Ascending aorta (tissue), 2 donors: ENCODE measurements at regions not wholly inside any gene's neighbourhood (a gene's known extent, or its start where the extent isn't known, plus 50 kb on each side); places are given as distances from the start of the nearest gene placed in this dataset.

Experiments
- DNase-seq, 2 donors: peaks; one replicate each; pipeline ENCODE4 v3.0.0-alpha.2; 2019; ENCODE audit warnings: low spot score in 2 of 2
- H3K27ac ChIP-seq, 2 donors: fragments of 200-600 bp; sonication (generic); one replicate each; pipeline ENCODE4 v1.5.1; 2016 to 2017; ENCODE audit warnings: mild to moderate bottlenecking in 1 of 2
- H3K27me3 ChIP-seq: fragments of 200-600 bp; sonication (generic); one replicate; pipeline ENCODE4 v1.5.1; 2017
- H3K36me3 ChIP-seq, 2 donors: fragments of 200-600 bp; sonication (generic); one replicate each; pipeline ENCODE4 v1.5.1; 2016
- H3K4me1 ChIP-seq, 2 donors: fragments of 200-600 bp; sonication (generic); one replicate each; pipeline ENCODE4 v1.5.1; 2016 to 2017; ENCODE audit warnings: mild to moderate bottlenecking in 1 of 2
- H3K4me3 ChIP-seq, 2 donors: fragments of 200-600 bp; sonication (generic); one replicate each; pipeline ENCODE4 v1.5.1; 2016 to 2017; ENCODE audit warnings: mild to moderate bottlenecking in 1 of 2
- H3K9me3 ChIP-seq, 2 donors: fragments of 200-600 bp; sonication (generic); one replicate each; pipeline ENCODE4 v1.5.1; 2016
- intact Hi-C: fragments of 100-400 bp; cut with DNase I; formaldehyde crosslinking; loops from one replicate; pipeline ENCODE4 v1.15.1; 2023
- TF ChIP-seq, protein P1 (sequence below), 3 experiments: fragments of 200-600 bp in 2 of 3; fragments of 450-650 bp in 1 of 3; sonication (generic) in 2 of 3; IDR thresholded peaks; one replicate each; pipeline ENCODE4 v1.5.1; 2016 to 2019; ENCODE audit warnings: antibody characterized with exemption in 3 of 3, mild to moderate bottlenecking in 1 of 3, moderate library complexity in 1 of 3

DNA sequence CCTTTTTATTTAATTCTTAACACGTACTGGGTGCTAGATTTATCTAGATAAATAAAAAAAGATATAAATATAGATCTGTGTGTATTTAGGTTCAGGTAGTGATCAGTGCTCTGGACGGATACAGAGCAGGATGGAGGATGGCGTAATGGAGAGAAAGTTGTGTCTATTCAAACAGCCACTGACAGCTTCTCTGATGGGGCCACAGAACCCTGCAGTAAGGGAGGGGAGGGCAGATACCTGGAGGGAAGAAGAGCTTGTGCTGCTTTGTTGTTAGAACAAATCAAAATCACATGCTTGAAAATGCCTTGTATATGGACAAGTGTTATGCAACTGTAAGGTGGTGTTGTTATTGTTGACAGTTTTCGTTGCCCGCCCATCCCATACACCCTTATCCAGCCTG is 170.2 kb downstream of the UTP18 start:
- no peak for DNase-seq
- no peak overlapping the region for H3K4me3 ChIP-seq
- no peaks in the 10 kb centered on the region for H3K9me3 ChIP-seq
- H3K27ac ChIP-seq: no peak overlapping the region
- no peaks in the 10 kb centered on the region for H3K27me3 ChIP-seq
- no peaks in the 10 kb centered on the region for H3K36me3 ChIP-seq
- intact Hi-C loops: no loop called here
- H3K4me1 ChIP-seq: no peaks in the 10 kb centered on the region
- TF ChIP-seq, protein P1, sequence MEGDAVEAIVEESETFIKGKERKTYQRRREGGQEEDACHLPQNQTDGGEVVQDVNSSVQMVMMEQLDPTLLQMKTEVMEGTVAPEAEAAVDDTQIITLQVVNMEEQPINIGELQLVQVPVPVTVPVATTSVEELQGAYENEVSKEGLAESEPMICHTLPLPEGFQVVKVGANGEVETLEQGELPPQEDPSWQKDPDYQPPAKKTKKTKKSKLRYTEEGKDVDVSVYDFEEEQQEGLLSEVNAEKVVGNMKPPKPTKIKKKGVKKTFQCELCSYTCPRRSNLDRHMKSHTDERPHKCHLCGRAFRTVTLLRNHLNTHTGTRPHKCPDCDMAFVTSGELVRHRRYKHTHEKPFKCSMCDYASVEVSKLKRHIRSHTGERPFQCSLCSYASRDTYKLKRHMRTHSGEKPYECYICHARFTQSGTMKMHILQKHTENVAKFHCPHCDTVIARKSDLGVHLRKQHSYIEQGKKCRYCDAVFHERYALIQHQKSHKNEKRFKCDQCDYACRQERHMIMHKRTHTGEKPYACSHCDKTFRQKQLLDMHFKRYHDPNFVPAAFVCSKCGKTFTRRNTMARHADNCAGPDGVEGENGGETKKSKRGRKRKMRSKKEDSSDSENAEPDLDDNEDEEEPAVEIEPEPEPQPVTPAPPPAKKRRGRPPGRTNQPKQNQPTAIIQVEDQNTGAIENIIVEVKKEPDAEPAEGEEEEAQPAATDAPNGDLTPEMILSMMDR (IDR thresholded peaks at IDR 0.05): no peak

DNA sequence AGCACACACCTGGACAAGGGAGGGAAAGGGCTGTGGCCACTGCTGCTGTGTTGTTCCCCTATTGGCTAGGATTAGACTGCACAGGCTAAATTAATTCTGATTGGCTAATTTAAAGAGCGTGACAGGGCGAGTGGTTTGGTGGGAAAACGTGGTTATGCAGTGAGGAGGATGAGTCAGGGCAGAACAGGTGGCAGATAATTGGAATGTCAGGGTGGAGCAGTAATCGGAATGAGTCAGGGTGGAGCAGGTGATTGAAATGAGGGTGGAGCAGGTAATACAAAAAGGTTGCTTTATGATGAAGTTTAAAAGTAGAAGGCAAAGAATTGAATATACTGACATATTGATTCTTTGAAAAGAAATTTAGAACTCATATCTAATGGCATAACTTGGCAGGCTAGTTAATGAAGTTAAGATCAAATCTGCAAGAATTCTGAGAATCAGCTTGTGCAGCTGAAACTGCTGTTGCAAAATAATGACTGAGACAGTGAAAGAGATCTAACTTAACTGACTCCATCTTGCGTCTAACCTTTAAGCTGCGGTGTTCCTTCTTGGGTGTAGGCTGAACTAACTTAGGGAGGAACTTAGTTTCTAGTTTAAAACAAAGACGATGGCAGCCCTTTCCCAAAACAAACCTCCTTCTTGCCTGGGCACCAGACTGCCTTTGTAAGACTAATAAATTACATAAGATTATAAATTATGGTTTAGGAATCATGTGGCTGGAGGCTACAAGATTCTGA is 174.3 kb downstream of the UTP18 start:
- H3K4me1 ChIP-seq: no peaks in the 10 kb centered on the region
- H3K9me3 ChIP-seq: no peaks in the 10 kb centered on the region
- TF ChIP-seq, protein P1 (IDR thresholded peaks at IDR 0.05): no peak
- H3K27me3 ChIP-seq: no peaks in the 10 kb centered on the region
- H3K27ac ChIP-seq: no peak overlapping the region
- no peaks in the 10 kb centered on the region for H3K36me3 ChIP-seq
- intact Hi-C loops: no loop called here
- DNase-seq: no peak
- H3K4me3 ChIP-seq: no peak overlapping the region

DNA sequence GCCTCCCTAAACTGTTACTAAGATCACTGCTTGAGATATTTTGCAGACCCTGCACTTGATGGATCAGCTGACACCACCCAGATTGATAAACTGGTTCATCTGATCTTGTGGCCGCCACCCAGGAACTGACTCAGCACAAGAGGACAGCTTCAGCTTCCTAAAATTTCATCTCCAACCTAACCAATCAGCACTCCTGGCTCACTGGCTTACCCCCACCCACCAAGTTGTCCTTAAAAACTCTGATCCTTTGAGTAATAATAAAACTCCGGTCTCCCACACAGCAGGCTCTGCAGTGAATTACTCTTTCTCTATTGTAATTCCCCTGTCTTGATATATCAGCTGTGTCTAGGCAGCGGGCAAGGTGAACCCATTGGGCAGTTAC is 174.8 kb downstream of the UTP18 start:
- TF ChIP-seq, protein P1 (IDR thresholded peaks at IDR 0.05): no peak
- no peaks in the 10 kb centered on the region for H3K27me3 ChIP-seq
- H3K9me3 ChIP-seq: no peaks in the 10 kb centered on the region
- no peak overlapping the region for H3K4me3 ChIP-seq
- no peak overlapping the region for H3K27ac ChIP-seq
- H3K36me3 ChIP-seq: no peaks in the 10 kb centered on the region
- DNase-seq: no peak
- intact Hi-C loops: no loop called here
- no peaks in the 10 kb centered on the region for H3K4me1 ChIP-seq

DNA sequence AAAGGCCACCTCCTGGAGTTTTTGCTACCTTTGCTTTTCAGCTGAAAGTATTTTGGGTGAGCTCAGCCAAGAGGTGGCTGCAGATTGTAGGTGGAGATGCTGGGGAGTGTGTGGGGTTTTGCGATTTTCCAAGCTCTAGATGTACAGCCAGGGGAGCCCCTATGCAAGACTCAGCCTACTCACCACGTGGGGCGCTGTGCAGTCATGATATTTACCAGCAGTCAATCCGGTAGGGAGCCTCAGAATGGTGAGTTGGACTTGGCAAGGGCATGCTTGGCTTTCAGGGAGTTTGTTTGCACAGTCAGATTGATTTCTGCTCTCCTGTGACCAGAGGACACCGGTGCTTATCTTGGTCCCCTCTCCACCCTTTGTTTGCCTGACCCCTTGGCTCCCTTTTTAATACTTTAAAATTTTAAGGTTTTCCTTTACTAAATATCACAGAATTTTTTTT is 175.3 kb downstream of the UTP18 start:
- TF ChIP-seq, protein P1 (IDR thresholded peaks at IDR 0.05): no peak
- H3K9me3 ChIP-seq: no peaks in the 10 kb centered on the region
- no peak overlapping the region for H3K4me3 ChIP-seq
- no peak for DNase-seq
- H3K4me1 ChIP-seq: no peaks in the 10 kb centered on the region
- no peaks in the 10 kb centered on the region for H3K27me3 ChIP-seq
- H3K36me3 ChIP-seq: no peaks in the 10 kb centered on the region
- no peak overlapping the region for H3K27ac ChIP-seq
- intact Hi-C loops: no loop called here

DNA sequence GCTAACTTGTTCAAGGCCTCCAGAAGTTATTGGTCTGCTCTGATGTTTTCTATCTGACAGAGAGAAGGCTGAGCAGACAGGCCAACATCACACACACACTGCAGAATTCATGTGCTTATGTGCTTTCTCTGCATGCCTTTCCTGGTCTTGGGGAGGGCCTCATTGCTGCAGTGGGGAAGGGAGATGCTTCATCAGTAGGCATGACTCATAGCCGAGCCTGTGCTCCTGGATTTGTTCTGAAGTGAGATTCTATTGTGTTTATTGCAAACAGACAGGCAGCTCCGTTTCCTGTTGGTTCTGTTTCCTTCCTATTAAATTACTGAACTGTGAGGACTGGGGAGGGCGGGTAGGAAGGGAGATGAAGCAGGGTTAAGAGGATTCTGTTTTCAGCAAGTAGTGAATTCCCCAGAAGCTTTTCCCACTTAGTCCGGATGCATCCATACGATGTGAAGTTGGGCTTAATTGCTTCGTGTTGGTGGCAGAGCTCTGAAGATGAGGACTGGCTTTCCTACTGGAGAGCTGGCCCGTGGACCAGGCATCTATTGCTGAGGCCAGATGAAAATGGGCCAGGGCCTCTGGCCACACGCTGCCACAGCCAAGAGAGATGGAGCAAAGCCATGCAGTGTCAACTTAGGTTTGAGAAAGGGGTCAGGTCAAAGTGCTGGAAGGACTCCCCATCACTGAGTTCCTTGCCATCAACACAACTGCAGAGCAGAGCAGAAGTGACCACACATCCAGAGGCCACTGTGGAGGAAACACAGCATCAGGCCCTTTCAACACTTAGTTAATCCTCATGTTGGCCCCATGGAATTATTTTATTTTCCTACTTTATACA is 179.3 kb downstream of the UTP18 start:
- H3K4me3 ChIP-seq: no peak overlapping the region
- H3K27ac ChIP-seq: no peak overlapping the region
- intact Hi-C loops: no loop called here
- H3K4me1 ChIP-seq: no peaks in the 10 kb centered on the region
- TF ChIP-seq, protein P1 (IDR thresholded peaks at IDR 0.05): no peak
- no peaks in the 10 kb centered on the region for H3K9me3 ChIP-seq
- no peaks in the 10 kb centered on the region for H3K36me3 ChIP-seq
- no peaks in the 10 kb centered on the region for H3K27me3 ChIP-seq
- DNase-seq: no peak
